Spleen (tissue), 11 donors: ENCODE measurements at regions not wholly inside any gene's neighbourhood (a gene's known extent, or its start where the extent isn't known, plus 50 kb on each side); places are given as distances from the start of the nearest gene placed in this dataset.

ENCODE experiments used
- DNase-seq: peaks from one replicate; pipeline ENCODE4 v3.0.0-alpha.2; 2020
- H3K27ac ChIP-seq, 8 donors: fragments of 200-600 bp; sonication (generic) in 7 of 8; 1 replicate in 4 of 8; 2 replicates in 4 of 8; pipeline versions ENCODE4 v1.5.0 to v1.8.0; 2016 to 2021; ENCODE audit warnings: inconsistent platforms in 4 of 8, mild to moderate bottlenecking in 4 of 8, moderate library complexity in 1 of 8
- H3K27me3 ChIP-seq, 7 donors: fragments of 200-600 bp; sonication (generic) in 6 of 7; replicated peaks in 1 of 7; 1 replicate in 4 of 7; 2 replicates in 3 of 7; pipeline versions ENCODE4 v1.5.0 to v1.8.0; 2016 to 2021; ENCODE audit warnings: inconsistent platforms in 3 of 7, mild to moderate bottlenecking in 1 of 7
- H3K36me3 ChIP-seq, 6 donors: fragments of 200-600 bp; sonication (generic) in 5 of 6; 1 replicate in 4 of 6; 2 replicates in 2 of 6; pipeline versions ENCODE4 v1.5.0 to v1.8.0; 2016 to 2021; ENCODE audit warnings: inconsistent platforms in 2 of 6
- H3K4me1 ChIP-seq, 6 donors: fragments of 200-600 bp; sonication (generic) in 5 of 6; 1 replicate in 3 of 6; 2 replicates in 3 of 6; pipeline versions ENCODE4 v1.5.0 to v1.8.0; 2016 to 2021; ENCODE audit warnings: inconsistent platforms in 3 of 6
- H3K4me3 ChIP-seq, 8 donors: fragments of 200-600 bp; sonication (generic) in 7 of 8; 1 replicate in 4 of 8; 2 replicates in 4 of 8; pipeline versions ENCODE4 v1.5.0 to v1.8.0; 2016 to 2021; ENCODE audit warnings: inconsistent platforms in 4 of 8, mild to moderate bottlenecking in 4 of 8, moderate library complexity in 2 of 8
- H3K9me3 ChIP-seq, 8 donors: fragments of 200-600 bp; sonication (generic) in 7 of 8; 1 replicate in 4 of 8; 2 replicates in 4 of 8; pipeline versions ENCODE4 v1.5.0 to v1.8.0; 2016 to 2021; ENCODE audit warnings: inconsistent platforms in 4 of 8
- POLR2A ChIP-seq, 3 donors: fragments of 450-650 bp; IDR thresholded peaks; one replicate each; pipeline ENCODE4 v1.5.1; 2017; ENCODE audit warnings: antibody characterized with exemption in 3 of 3, mild to moderate bottlenecking in 1 of 3
- POLR2AphosphoS5 ChIP-seq, 3 donors: sonication (generic); formaldehyde crosslinking; IDR thresholded peaks; one replicate each; pipeline ENCODE4 v1.5.1; 2017; ENCODE audit warnings: antibody characterized with exemption in 3 of 3
- WGBS, 5 donors: extraction: QIAGEN DNeasy Blood & Tissue Kit in 3 of 5; methylation state at CpG; one replicate each; pipeline versions ENCODE4 v1.1.5 to v1.1.7; 2013 to 2018; 5-methylcytosine and 5-hydroxymethylcytosine counted together
- intact Hi-C: fragments of 100-400 bp; cut with DNase I; formaldehyde crosslinking; loops from one replicate; pipeline ENCODE4 v1.15.0; 2023; ENCODE audit warnings: low total_unique reads
- TF ChIP-seq, protein P1 (sequence below), 11 experiments: fragments of 200-600 bp in 7 of 11; fragments of 450-650 bp in 4 of 11; sonication (generic) in 4 of 11; IDR thresholded peaks in 8 of 11; conservative IDR thresholded peaks in 3 of 11; 1 replicate in 7 of 11; 2 replicates in 4 of 11; pipeline versions ENCODE4 v1.4.0 to v1.8.0; 2016 to 2021; ENCODE audit warnings: antibody characterized with exemption in 11 of 11, inconsistent platforms in 4 of 11, mild to moderate bottlenecking in 1 of 11
- donor health status: healthy with polysubstance abuse.
- donor health status: DM: no; HTN: no; CAD: no; lungs with moderate emphysema.
- donor health status: DM: no; HTN: no; CAD: no.
- donor health status: Bipolar disorder and iron deficiency.
- donor health status: healthy.
- donor health status: DM: no; HTN: no; CAD: no.
- donor health status: DM: yes; HTN: yes; CAD: no.

DNA sequence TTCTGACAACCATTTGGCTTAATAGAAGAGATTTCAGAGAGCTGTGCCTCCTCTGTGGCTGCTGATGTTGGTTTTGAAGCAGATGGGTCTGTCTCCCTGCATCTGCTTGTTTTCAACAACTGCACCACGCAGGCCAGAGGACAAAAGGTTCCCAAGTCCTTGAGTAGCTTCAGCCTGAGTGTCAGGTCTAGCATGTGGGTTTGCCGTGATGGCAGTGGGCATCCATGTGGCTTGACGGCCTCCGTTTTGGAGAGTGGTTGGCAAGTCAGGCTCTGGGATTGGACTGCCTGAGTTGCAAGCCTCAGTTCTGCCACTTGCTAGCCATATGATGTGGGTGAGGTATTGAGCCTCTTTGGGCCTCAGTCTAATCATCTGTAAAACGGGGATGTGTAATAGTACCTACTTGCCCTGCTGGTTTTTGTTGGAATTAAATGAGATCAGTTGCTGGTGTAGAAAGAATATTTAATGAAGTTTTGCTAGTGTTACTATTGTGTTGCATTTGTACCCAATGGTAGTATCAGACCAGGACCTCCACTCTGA lies 119.8 kb upstream of the CPEB4 start:
- TF ChIP-seq POLR2AphosphoS5 (IDR thresholded peaks at IDR 0.05) = no peak
- TF ChIP-seq, protein P1, sequence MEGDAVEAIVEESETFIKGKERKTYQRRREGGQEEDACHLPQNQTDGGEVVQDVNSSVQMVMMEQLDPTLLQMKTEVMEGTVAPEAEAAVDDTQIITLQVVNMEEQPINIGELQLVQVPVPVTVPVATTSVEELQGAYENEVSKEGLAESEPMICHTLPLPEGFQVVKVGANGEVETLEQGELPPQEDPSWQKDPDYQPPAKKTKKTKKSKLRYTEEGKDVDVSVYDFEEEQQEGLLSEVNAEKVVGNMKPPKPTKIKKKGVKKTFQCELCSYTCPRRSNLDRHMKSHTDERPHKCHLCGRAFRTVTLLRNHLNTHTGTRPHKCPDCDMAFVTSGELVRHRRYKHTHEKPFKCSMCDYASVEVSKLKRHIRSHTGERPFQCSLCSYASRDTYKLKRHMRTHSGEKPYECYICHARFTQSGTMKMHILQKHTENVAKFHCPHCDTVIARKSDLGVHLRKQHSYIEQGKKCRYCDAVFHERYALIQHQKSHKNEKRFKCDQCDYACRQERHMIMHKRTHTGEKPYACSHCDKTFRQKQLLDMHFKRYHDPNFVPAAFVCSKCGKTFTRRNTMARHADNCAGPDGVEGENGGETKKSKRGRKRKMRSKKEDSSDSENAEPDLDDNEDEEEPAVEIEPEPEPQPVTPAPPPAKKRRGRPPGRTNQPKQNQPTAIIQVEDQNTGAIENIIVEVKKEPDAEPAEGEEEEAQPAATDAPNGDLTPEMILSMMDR (IDR thresholded peaks at IDR 0.05 in 8 of 11, conservative IDR thresholded peaks at IDR 0.05 in 3 of 11) = no peak
- no peak for TF ChIP-seq POLR2A (IDR thresholded peaks at IDR 0.05)
- Histone ChIP-seq H3K4me1 (peaks cover 0 to 67% (median 21%) of the 10 kb centered on the region in 6 donors), H3K36me3 (no peaks in the 10 kb centered on the region), H3K27ac (no peak overlapping the region), H3K9me3 (no peaks in the 10 kb centered on the region), H3K4me3 (no peak overlapping the region), H3K27me3 (no peaks in the 10 kb centered on the region)
- WGBS, 5 donors = 90 to 97% (median 91%) methylated on average over 5 of the region's 5 CpGs
- no peak for DNase-seq
- intact Hi-C loops = no loop called here

DNA sequence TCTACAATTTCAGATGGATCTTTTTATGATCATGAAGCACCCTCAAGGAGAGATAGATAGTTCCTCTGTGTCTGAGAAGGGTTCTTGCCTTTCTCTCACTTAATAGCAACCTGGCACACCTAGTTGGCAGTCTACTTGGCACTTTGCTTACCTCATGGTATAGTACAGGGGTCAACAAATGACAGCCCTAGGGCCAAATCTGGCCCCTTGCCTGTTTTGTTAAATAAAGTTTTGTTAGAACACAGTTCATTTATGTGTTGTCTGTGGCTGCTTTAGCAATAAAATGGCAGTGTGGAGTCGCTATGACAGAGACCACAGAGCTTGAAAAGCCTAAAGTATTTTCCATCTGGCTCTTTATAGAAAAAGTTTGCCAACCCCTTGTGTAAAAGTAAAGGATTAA lies 119.3 kb upstream of the CPEB4 start:
- Histone ChIP-seq H3K36me3 (no peaks in the 10 kb centered on the region), H3K4me1 (peaks cover 0 to 65% (median 21%) of the 10 kb centered on the region in 6 donors), H3K27ac (no peak overlapping the region), H3K27me3 (no peaks in the 10 kb centered on the region), H3K9me3 (no peaks in the 10 kb centered on the region), H3K4me3 (no peak overlapping the region)
- WGBS, 5 donors = 83 to 94% (median 91%) methylated on average over 1 of the region's 1 CpG
- intact Hi-C loops = no loop called here
- TF ChIP-seq POLR2AphosphoS5 (IDR thresholded peaks at IDR 0.05) (no peak), POLR2A (IDR thresholded peaks at IDR 0.05) (no peak)
- TF ChIP-seq, protein P1 (IDR thresholded peaks at IDR 0.05 in 8 of 11, conservative IDR thresholded peaks at IDR 0.05 in 3 of 11) = no peak
- no peak for DNase-seq

- no peaks in the 10 kb centered on the region for H3K27me3 ChIP-seq
- peaks cover 0 to 66% (median 22%) of the 10 kb centered on the region in 6 donors for H3K4me1 ChIP-seq
- no peak overlapping the region for H3K4me3 ChIP-seq
- DNase-seq = no peak
- H3K27ac ChIP-seq = no peak overlapping the region
- H3K36me3 ChIP-seq = no peaks in the 10 kb centered on the region
- intact Hi-C loops = no loop called here
- H3K9me3 ChIP-seq = no peaks in the 10 kb centered on the region
- WGBS, 5 donors = 86 to 97% (median 92%) methylated on average over 2 of the region's 2 CpGs
- TF ChIP-seq POLR2A (IDR thresholded peaks at IDR 0.05) (no peak), POLR2AphosphoS5 (IDR thresholded peaks at IDR 0.05) (no peak)
- TF ChIP-seq, protein P1 (IDR thresholded peaks at IDR 0.05 in 8 of 11, conservative IDR thresholded peaks at IDR 0.05 in 3 of 11) = no peak
Measured at GRCh38 chr5:173770637-173771036, 117.5 kb upstream of the CPEB4 start.

- Histone ChIP-seq H3K4me3 (no peak overlapping the region), H3K27me3 (no peaks in the 10 kb centered on the region), H3K27ac (peak overlapping the region in 5 of 8 donors; percentile 49 to 92 (median 66)), H3K36me3 (no peaks in the 10 kb centered on the region), H3K9me3 (no peaks in the 10 kb centered on the region), H3K4me1 (peaks cover 0 to 67% (median 24%) of the 10 kb centered on the region in 6 donors)
- intact Hi-C loops = no loop called here
- WGBS, 5 donors = 69 to 75% (median 70%) methylated on average over 24 of the region's 24 CpGs
- TF ChIP-seq POLR2A (IDR thresholded peaks at IDR 0.05) = no peak
- TF ChIP-seq POLR2AphosphoS5 (IDR thresholded peaks at IDR 0.05) = no peak
- TF ChIP-seq, protein P1 (IDR thresholded peaks at IDR 0.05 in 8 of 11, conservative IDR thresholded peaks at IDR 0.05 in 3 of 11) = no peak
- no peak for DNase-seq
Measured at GRCh38 chr5:173771121-173771724, 116.9 kb upstream of the CPEB4 start.
